ENCODE measurements at regions not wholly inside any gene's neighbourhood (a gene's known extent, or its start where the extent isn't known, plus 50 kb on each side); places are given as distances from the start of the nearest gene placed in this dataset.
A peak's percentile ranks its signal among the peaks of the same experiment; 100 is the strongest.

- POLR2A ChIA-PET: no interaction called here
- Histone ChIP-seq H3K27ac (ENCODE audit: low read depth, low read length) (no peak overlapping the region), H3K36me3 (ENCODE audit: control insufficient read depth in 2 of 3, insufficient read depth in 3 of 3, low read length in 3 of 3) (no peaks in the 10 kb centered on the region), H3K27me3 (ENCODE audit: control insufficient read depth in 2 of 2, insufficient read depth in 2 of 2, low read length in 2 of 2) (no peaks in the 10 kb centered on the region), H3K4me1 (ENCODE audit: control insufficient read depth in 2 of 2, insufficient read depth in 2 of 2, low read length in 2 of 2) (no peaks in the 10 kb centered on the region), H3K9me3 (ENCODE audit: control insufficient read depth in 2 of 3, low read length in 3 of 3) (no peaks in the 10 kb centered on the region), H3K4me3 (ENCODE audit: low read length) (no peak overlapping the region)
- CTCF ChIA-PET: interaction anchor here (1.1 kb wide), 1 partner anchor 653 kb away, joined by 3 read pairs; no protein-coding TSS in a partner anchor
- DNase-seq (peak in 6 of 9 donors; percentile 22 to 46 (median 34)), ATAC-seq (peak; percentile 65)
- Mint-ChIP-seq H3K4me3 (no peak overlapping the region), H3K27me3 (peaks cover 57 to 90% (median 65%) of the 10 kb centered on the region in 5 donors), H3K4me1 (peaks cover 0 to 3% (median 0%) of the 10 kb centered on the region in 7 donors), H3K27ac (no peak overlapping the region), H3K9me3 (peaks cover 0 to 1% (median 0%) of the 10 kb centered on the region in 11 donors), H3K36me3 (no peaks in the 10 kb centered on the region)
- intact Hi-C loops (cut with micrococcal nuclease): no loop called here
These were observed 85.2 kb upstream of the PHACTR3 start for GRCh38 chr20:59518881-59519706.

DNA sequence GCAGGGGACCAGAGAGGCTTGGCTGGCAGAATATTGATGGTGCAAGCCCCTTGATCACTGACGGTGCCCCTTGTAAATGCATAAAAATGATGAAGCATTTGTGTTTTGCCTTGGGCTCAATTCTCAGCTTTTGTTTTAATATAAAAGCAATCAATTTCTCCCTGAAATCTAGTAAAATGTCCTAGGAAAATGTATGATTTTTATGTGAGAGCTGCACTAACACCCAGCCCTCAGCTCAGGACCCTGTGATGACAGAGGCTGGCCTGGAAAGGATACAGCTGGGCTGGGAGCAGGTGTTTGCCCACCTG is 84.7 kb upstream of the PHACTR3 start:
- ATAC-seq (no peak), DNase-seq (no peak)
- Mint-ChIP-seq H3K4me1 (peaks cover 0 to 3% (median 0%) of the 10 kb centered on the region in 7 donors), H3K4me3 (no peak overlapping the region), H3K27ac (no peak overlapping the region), H3K27me3 (peaks cover 61 to 93% (median 71%) of the 10 kb centered on the region in 5 donors), H3K9me3 (peaks cover 0 to 1% (median 0%) of the 10 kb centered on the region in 11 donors), H3K36me3 (no peaks in the 10 kb centered on the region)
- peaks cover 0 to 4% of the 10 kb centered on the region in 2 donors for H3K27me3 ChIP-seq (ENCODE audit: control insufficient read depth in 2 of 2, insufficient read depth in 2 of 2, low read length in 2 of 2)
- H3K9me3 ChIP-seq (ENCODE audit: control insufficient read depth in 2 of 3, low read length in 3 of 3): no peaks in the 10 kb centered on the region
- ChIA-PET CTCF (interaction anchor here (1.1 kb wide), 1 partner anchor 654 kb away, joined by 3 read pairs; no protein-coding TSS in a partner anchor), POLR2A (no interaction called here)
- intact Hi-C loops (cut with micrococcal nuclease): no loop called here
- no peaks in the 10 kb centered on the region for H3K4me1 ChIP-seq (ENCODE audit: control insufficient read depth in 2 of 2, insufficient read depth in 2 of 2, low read length in 2 of 2)
- H3K4me3 ChIP-seq (ENCODE audit: low read length): no peak overlapping the region
- H3K27ac ChIP-seq (ENCODE audit: low read depth, low read length): no peak overlapping the region
- no peaks in the 10 kb centered on the region for H3K36me3 ChIP-seq (ENCODE audit: control insufficient read depth in 2 of 3, insufficient read depth in 3 of 3, low read length in 3 of 3)

DNA sequence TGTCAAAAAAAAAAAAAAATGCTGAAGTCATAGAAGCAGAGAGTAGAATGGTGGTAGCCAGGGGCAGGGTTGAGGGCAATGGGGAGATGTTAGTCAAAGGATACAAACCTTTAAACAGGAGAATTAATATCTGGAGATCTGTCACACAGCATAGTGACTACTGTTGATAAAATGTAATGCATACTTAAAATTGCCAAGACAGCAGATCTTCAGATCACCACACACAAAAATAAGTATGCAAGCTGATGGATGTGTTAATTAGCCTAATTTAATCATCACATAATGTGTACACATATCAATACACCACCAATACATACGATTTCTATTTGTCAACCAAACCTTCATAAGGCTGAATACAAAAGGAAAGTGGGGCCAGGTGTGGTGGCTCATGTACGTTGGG is 83.5 kb upstream of the PHACTR3 start:
- ChIA-PET CTCF (no interaction called here), POLR2A (no interaction called here)
- Mint-ChIP-seq H3K9me3 (peaks cover 0 to 1% (median 0%) of the 10 kb centered on the region in 11 donors), H3K4me3 (no peak overlapping the region), H3K4me1 (peaks cover 0 to 9% (median 0%) of the 10 kb centered on the region in 7 donors), H3K36me3 (no peaks in the 10 kb centered on the region), H3K27me3 (peaks cover 61 to 92% (median 72%) of the 10 kb centered on the region in 5 donors), H3K27ac (no peak overlapping the region)
- DNase-seq: no peak
- Histone ChIP-seq H3K9me3 (ENCODE audit: control insufficient read depth in 2 of 3, low read length in 3 of 3) (no peaks in the 10 kb centered on the region), H3K27ac (ENCODE audit: low read depth, low read length) (no peak overlapping the region), H3K4me1 (ENCODE audit: control insufficient read depth in 2 of 2, insufficient read depth in 2 of 2, low read length in 2 of 2) (no peaks in the 10 kb centered on the region), H3K27me3 (ENCODE audit: control insufficient read depth in 2 of 2, insufficient read depth in 2 of 2, low read length in 2 of 2) (peaks cover 0 to 5% of the 10 kb centered on the region in 2 donors), H3K36me3 (ENCODE audit: control insufficient read depth in 2 of 3, insufficient read depth in 3 of 3, low read length in 3 of 3) (no peaks in the 10 kb centered on the region), H3K4me3 (ENCODE audit: low read length) (no peak overlapping the region)
- no peak for ATAC-seq
- intact Hi-C loops (cut with micrococcal nuclease): no loop called here

DNA sequence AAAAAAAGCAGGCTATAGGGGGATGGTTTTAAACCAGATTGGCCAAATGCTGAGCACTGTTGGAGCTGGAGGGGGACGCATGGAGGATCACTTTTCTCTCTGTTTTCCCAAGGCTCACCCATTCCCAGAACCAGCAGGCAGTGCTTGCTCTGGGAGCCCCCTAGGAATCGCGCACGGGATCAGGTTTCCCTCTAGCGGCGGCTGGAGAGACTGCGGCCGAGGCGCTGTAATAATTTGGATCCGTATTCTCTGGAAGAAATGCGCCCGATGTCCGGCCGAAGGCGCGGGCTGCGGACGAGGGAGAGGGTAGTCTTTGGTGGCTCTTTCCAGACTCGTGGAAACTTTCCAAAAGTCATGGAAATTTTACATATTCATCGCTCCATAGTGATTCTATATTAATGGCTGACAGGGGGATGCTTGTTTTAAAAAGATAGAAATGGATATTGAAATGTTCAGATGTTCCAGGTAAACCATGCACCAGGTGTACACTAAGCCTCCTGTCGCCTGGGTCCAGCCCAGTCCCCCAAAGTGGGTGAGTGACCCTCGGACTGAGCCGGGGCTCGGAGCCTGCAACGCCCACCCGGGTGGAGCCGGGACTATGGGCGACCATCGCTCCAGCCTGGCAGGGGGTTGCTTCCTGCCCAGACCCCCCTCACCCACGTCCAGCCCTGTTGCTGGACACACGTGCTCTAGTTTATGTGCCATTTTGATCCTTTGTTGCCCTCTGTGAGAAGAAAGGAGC is 78.7 kb upstream of the PHACTR3 start:
- H3K9me3 ChIP-seq (ENCODE audit: control insufficient read depth in 2 of 3, low read length in 3 of 3): no peaks in the 10 kb centered on the region
- Mint-ChIP-seq H3K4me3 (peak overlapping the region in 1 of 10 donors; percentile 21), H3K9me3 (peaks cover 0 to 2% (median 0%) of the 10 kb centered on the region in 11 donors), H3K27ac (no peak overlapping the region), H3K27me3 (peaks cover 57 to 76% (median 64%) of the 10 kb centered on the region in 5 donors), H3K36me3 (no peaks in the 10 kb centered on the region), H3K4me1 (peaks cover 0 to 9% (median 0%) of the 10 kb centered on the region in 7 donors)
- H3K27ac ChIP-seq (ENCODE audit: low read depth, low read length): no peak overlapping the region
- ATAC-seq: peak; percentile 27
- no peaks in the 10 kb centered on the region for H3K4me1 ChIP-seq (ENCODE audit: control insufficient read depth in 2 of 2, insufficient read depth in 2 of 2, low read length in 2 of 2)
- CTCF ChIA-PET: no interaction called here
- H3K27me3 ChIP-seq (ENCODE audit: control insufficient read depth in 2 of 2, insufficient read depth in 2 of 2, low read length in 2 of 2): peaks cover 0 to 9% of the 10 kb centered on the region in 2 donors
- no peak overlapping the region for H3K4me3 ChIP-seq (ENCODE audit: low read length)
- DNase-seq: peak in 1 of 9 donors; percentile 2
- POLR2A ChIA-PET: no interaction called here
- intact Hi-C loops (cut with micrococcal nuclease): loop anchor here in 1 of 2 donors (5.0 kb wide), 1 partner anchor 37 kb away; no protein-coding TSS in a partner anchor
- H3K36me3 ChIP-seq (ENCODE audit: control insufficient read depth in 2 of 3, insufficient read depth in 3 of 3, low read length in 3 of 3): no peaks in the 10 kb centered on the region

DNA sequence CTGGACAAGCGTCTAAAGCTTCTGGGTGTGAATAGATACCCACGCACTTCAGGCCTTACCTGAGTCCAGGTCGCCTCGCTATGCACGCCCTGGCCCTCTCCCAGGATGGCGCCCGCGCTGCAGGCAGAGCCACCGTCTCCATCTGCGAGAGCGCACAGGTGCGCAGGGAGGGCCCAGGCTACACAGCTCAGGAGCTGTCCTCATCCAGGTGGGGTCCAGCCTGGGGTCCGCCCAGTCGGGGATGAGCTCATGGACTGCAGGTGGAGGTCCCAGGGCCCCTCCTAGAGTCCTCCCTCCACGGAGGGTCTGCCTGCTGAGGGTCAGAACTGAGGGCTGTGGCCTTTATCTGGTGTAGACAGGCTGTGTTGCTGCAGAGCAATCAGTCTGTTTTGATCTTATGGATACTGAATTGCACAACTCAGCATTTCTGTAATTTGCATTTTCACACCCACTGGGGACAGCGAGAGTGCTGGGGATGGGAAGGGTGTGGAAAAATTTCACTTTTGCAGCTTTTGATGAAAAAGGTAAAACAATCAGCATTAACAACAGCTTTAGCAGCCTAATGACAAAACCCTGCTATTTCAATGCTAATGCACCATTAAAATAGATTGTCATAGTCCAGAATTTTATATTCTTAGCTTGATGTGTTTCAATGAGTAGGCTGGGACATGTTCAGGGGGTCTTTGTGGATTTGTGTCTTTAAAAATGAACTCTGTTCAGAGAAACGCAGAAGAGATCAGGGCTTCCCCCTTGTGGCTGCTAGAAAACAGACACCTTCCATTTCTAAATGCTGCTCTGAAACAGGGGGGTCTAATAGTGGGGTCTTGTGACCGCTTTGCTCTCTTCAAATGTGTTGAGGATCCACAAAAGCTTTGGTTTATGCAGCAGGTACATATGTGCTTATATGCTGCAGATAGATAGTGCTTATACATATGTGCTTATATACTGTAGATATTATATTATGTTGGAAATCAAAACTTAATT is 77.8 kb upstream of the PHACTR3 start:
- Mint-ChIP-seq H3K36me3 (no peaks in the 10 kb centered on the region), H3K9me3 (peaks cover 0 to 6% (median 0%) of the 10 kb centered on the region in 11 donors), H3K4me3 (no peak overlapping the region), H3K4me1 (peaks cover 0 to 9% (median 0%) of the 10 kb centered on the region in 7 donors), H3K27ac (no peak overlapping the region), H3K27me3 (peaks cover 53 to 70% (median 62%) of the 10 kb centered on the region in 5 donors)
- H3K4me1 ChIP-seq (ENCODE audit: control insufficient read depth in 2 of 2, insufficient read depth in 2 of 2, low read length in 2 of 2): no peaks in the 10 kb centered on the region
- no peak overlapping the region for H3K27ac ChIP-seq (ENCODE audit: low read depth, low read length)
- CTCF ChIA-PET: no interaction called here
- no peaks in the 10 kb centered on the region for H3K9me3 ChIP-seq (ENCODE audit: control insufficient read depth in 2 of 3, low read length in 3 of 3)
- POLR2A ChIA-PET: no interaction called here
- no peak overlapping the region for H3K4me3 ChIP-seq (ENCODE audit: low read length)
- H3K27me3 ChIP-seq (ENCODE audit: control insufficient read depth in 2 of 2, insufficient read depth in 2 of 2, low read length in 2 of 2): peaks cover 0 to 9% of the 10 kb centered on the region in 2 donors
- intact Hi-C loops (cut with micrococcal nuclease): loop anchor here in 1 of 2 donors (5.0 kb wide), 1 partner anchor 36 kb away; no protein-coding TSS in a partner anchor
- ATAC-seq: no peak
- DNase-seq: no peak
- no peaks in the 10 kb centered on the region for H3K36me3 ChIP-seq (ENCODE audit: control insufficient read depth in 2 of 3, insufficient read depth in 3 of 3, low read length in 3 of 3)

DNA sequence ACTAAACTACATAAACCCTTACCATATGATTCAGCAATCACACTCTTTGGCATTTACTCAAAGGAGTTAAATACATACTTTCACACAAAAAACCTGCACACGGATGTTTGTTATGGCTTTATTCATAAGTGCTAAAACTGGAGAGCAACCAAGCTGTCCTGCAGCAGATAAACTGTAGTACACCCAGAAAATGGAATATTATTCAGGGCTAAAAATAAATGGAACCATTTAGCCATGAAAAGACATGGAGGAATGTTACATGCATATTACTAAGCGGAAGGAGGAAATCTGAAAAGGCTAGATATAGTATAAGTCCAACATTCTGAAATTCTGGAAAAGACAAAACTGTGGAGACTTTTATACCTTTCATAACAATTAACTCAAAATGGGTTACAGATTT is 73.6 kb upstream of the PHACTR3 start:
- Histone ChIP-seq H3K9me3 (ENCODE audit: control insufficient read depth in 2 of 3, low read length in 3 of 3) (no peaks in the 10 kb centered on the region), H3K4me1 (ENCODE audit: control insufficient read depth in 2 of 2, insufficient read depth in 2 of 2, low read length in 2 of 2) (no peaks in the 10 kb centered on the region), H3K4me3 (ENCODE audit: low read length) (no peak overlapping the region), H3K27me3 (ENCODE audit: control insufficient read depth in 2 of 2, insufficient read depth in 2 of 2, low read length in 2 of 2) (peaks cover 0 to 4% of the 10 kb centered on the region in 2 donors), H3K27ac (ENCODE audit: low read depth, low read length) (no peak overlapping the region), H3K36me3 (ENCODE audit: control insufficient read depth in 2 of 3, insufficient read depth in 3 of 3, low read length in 3 of 3) (no peaks in the 10 kb centered on the region)
- Mint-ChIP-seq H3K9me3 (peaks cover 0 to 9% (median 2%) of the 10 kb centered on the region in 11 donors), H3K36me3 (no peaks in the 10 kb centered on the region), H3K27me3 (peaks cover 26 to 35% (median 29%) of the 10 kb centered on the region in 5 donors), H3K4me1 (peaks cover 0 to under 1% (median 0%) of the 10 kb centered on the region in 7 donors), H3K4me3 (no peak overlapping the region), H3K27ac (no peak overlapping the region)
- DNase-seq (no peak), ATAC-seq (no peak)
- CTCF ChIA-PET: no interaction called here
- intact Hi-C loops (cut with micrococcal nuclease): no loop called here
- POLR2A ChIA-PET: no interaction called here
